ENCODE measurements at regions not wholly inside any gene's neighbourhood (a gene's known extent, or its start where the extent isn't known, plus 50 kb on each side); places are given as distances from the start of the nearest gene placed in this dataset.

DNA sequence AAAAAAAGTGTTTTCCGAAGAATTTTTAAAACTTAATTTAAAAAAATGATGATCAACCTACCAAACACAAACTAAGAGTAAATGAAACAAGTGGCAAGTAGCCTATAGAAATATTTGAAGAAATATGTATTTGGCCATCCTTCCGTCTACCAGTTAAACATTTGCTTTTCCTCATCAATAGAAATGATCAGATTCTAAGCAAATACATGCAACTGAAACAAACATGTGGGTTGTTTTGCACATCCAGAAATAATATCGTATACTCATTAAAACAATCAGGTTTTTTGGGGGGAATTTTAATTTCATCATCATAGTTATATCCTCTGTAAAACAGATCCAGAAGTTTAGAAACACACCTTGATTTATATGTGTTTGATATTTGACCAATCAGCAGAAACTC is 1011.7 kb downstream of the GATA3 start:
- no peak for TF ChIP-seq CTCF (IDR thresholded peaks at IDR 0.05)
- TF ChIP-seq EZH2 (IDR thresholded peaks at IDR 0.05): no peak

Measured in neural progenitor cell (in vitro differentiated cells).